GM12878 (cell line): ENCODE measurements at regions not wholly inside any gene's neighbourhood (a gene's known extent, or its start where the extent isn't known, plus 50 kb on each side); places are given as distances from the start of the nearest gene placed in this dataset.
"Not testable (repeated sequence)": the region's sequence is repeated elsewhere in the genome, so short reads cannot be mapped to it uniquely, and the experiment has no call there.

Experiments
- ATAC-seq: fragments of 200-7000 bp; cut with Tn5 transposase; 3 replicates; pipeline ENCODE4 v1.9.1; 2020; ENCODE audit warnings: mild to moderate bottlenecking, moderate library complexity
- BruUV-seq: library from RNA; stranded (reverse); fragments of 400-500 nt; replicated peaks from 2 replicates; lab custom pipeline; 2021; lab: Mats Ljungman, UMichigan
- CTCF ChIA-PET: fragments of 300-600 bp; sonication (Branson Sonifier 250); formaldehyde crosslinking; extraction: SDS; loops from one replicate; lab custom pipeline; 2021; ENCODE audit warnings: inconsistent platforms; lab: Yijun Ruan, JAX
- POLR2A ChIA-PET: fragments of 350-600 bp; formaldehyde crosslinking; extraction: SDS; loops from one replicate; lab custom pipeline; 2021; ENCODE audit warnings: inconsistent platforms; lab: Charles Lee
- RAD21 ChIA-PET: fragments of 300-600 bp; sonication (Branson Sonifier 250); formaldehyde crosslinking; loops from one replicate; lab custom pipeline; 2023; ENCODE audit warnings: antibody characterized with exemption; ENCODE audit not compliant: unreplicated experiment; lab: Charles Lee
- SMC1A ChIA-PET: fragments of 300-600 bp; sonication (Branson Sonifier 250); formaldehyde crosslinking; loops from one replicate; lab custom pipeline; 2023; ENCODE audit not compliant: unreplicated experiment, uncharacterized antibody; lab: Charles Lee
- DNase-seq: peaks from one replicate; pipeline ENCODE4 v3.0.0-alpha.2; 2011; ENCODE audit warnings: low read depth, low spot score
- FAIRE-seq: peaks from 3 replicates; lab custom pipeline; 2011; peaks lifted over from hg19 to GRCh38; lab: Jason Lieb, UNC
- H2AFZ ChIP-seq: 2 replicates; pipeline ENCODE4 v1.6.0; 2011; ENCODE audit warnings: low read depth, low read length, control low read depth; ENCODE audit not compliant: control insufficient read depth
- H3K27ac ChIP-seq: 2 replicates; pipeline ENCODE4 v1.5.1; 2011; ENCODE audit warnings: control low read depth; ENCODE audit not compliant: control insufficient read depth, insufficient read depth
- H3K27me3 ChIP-seq, 2 experiments: replicated peaks in 1 of 2; 2 replicates each; pipeline versions ENCODE4 v1.6.0 to v1.6.1; 2011; ENCODE audit warnings: low read length in 1 of 2; ENCODE audit not compliant: control insufficient read depth in 2 of 2, insufficient read depth in 2 of 2
- H3K36me3 ChIP-seq, 2 experiments: 2 replicates each; pipeline ENCODE4 v1.5.1; 2011; ENCODE audit warnings: low read length in 1 of 2; ENCODE audit not compliant: control insufficient read depth in 2 of 2, insufficient read depth in 2 of 2
- H3K4me1 ChIP-seq: 2 replicates; pipeline ENCODE4 v1.6.1; 2011; ENCODE audit warnings: mild to moderate bottlenecking, low read length, moderate library complexity, mixed read lengths; ENCODE audit not compliant: control insufficient read depth, insufficient read depth
- H3K4me2 ChIP-seq: 2 replicates; pipeline ENCODE4 v1.6.0; 2011; ENCODE audit warnings: control low read depth; ENCODE audit not compliant: control insufficient read depth, insufficient read depth
- H3K4me3 ChIP-seq: fragments of 200-600 bp; sonication (generic); 2 replicates; pipeline ENCODE4 v1.5.1; 2016
- H3K79me2 ChIP-seq: 2 replicates; pipeline ENCODE4 v1.6.0; 2011; ENCODE audit warnings: low read length; ENCODE audit not compliant: control insufficient read depth, insufficient read depth
- H3K9ac ChIP-seq: 2 replicates; pipeline ENCODE4 v1.8.0; 2011; ENCODE audit warnings: low read length, control low read depth, mixed read lengths; ENCODE audit not compliant: control insufficient read depth, insufficient read depth
- H3K9me3 ChIP-seq: replicated peaks from 3 replicates; pipeline ENCODE4 v1.5.1; 2011; ENCODE audit warnings: mild to moderate bottlenecking, low read length; ENCODE audit not compliant: control insufficient read depth, insufficient read depth
- H4K20me1 ChIP-seq: 2 replicates; pipeline ENCODE4 v1.6.0; 2011; ENCODE audit not compliant: control insufficient read depth, insufficient read depth
- FOXK2 ChIP-seq: fragments of 450-650 bp; IDR thresholded peaks from 2 replicates; pipeline ENCODE4 v1.6.1; 2017; ENCODE audit warnings: mild to moderate bottlenecking, moderate library complexity
- MTA3 ChIP-seq: IDR thresholded peaks from 2 replicates; pipeline ENCODE4 v1.6.1; 2012; ENCODE audit warnings: low read length, inconsistent platforms, borderline replicate concordance
- NR2F1 ChIP-seq: fragments of 450-650 bp; conservative IDR thresholded peaks from 2 replicates; pipeline ENCODE4 v1.6.1; 2017; ENCODE audit warnings: mild to moderate bottlenecking
- RUNX3 ChIP-seq: IDR thresholded peaks from 2 replicates; pipeline ENCODE4 v1.6.1; 2012; ENCODE audit warnings: low read length, inconsistent platforms
- SUPT20H ChIP-seq: IDR thresholded peaks from 2 replicates; pipeline ENCODE4 v1.6.1; 2011; ENCODE audit warnings: low read depth, mild to moderate bottlenecking, low read length, moderate library complexity, borderline replicate concordance; ENCODE audit not compliant: control insufficient read depth
- SUZ12 ChIP-seq: fragments of 200-600 bp; sonication (generic); IDR thresholded peaks from one replicate; pipeline ENCODE4 v1.6.1; 2018; ENCODE audit warnings: antibody characterized with exemption, mild to moderate bottlenecking; ENCODE audit not compliant: unreplicated experiment
- TARDBP ChIP-seq: IDR thresholded peaks from 2 replicates; pipeline ENCODE4 v1.6.1; 2016; ENCODE audit warnings: borderline replicate concordance
- WGBS: methylation state at CpG from one replicate; pipeline ENCODE4 v1.1.6; 2016; ENCODE audit warnings: low lambda C conversion rate; ENCODE audit not compliant: insufficient replicate concordance, insufficient coverage; ENCODE audit errors: missing lambda C conversion rate; 5-methylcytosine and 5-hydroxymethylcytosine counted together
- in situ Hi-C: fragments of 300-500 bp; cut with MboI; formaldehyde crosslinking; loops from 9 replicates; pipeline ENCODE4 v1.14.3; 2018; ENCODE audit warnings: mixed read lengths
- intact Hi-C: fragments of 100-400 bp; cut with micrococcal nuclease; formaldehyde crosslinking; loops from one replicate; pipeline ENCODE4 v1.14.2; 2022; ENCODE audit not compliant: unreplicated experiment
- TF ChIP-seq, protein P1 (sequence below): IDR thresholded peaks from 2 replicates; pipeline ENCODE4 v1.6.1; 2011; ENCODE audit warnings: low read depth, low read length, improper control_type of control experiment, borderline replicate concordance
- TF ChIP-seq, protein P2 (sequence below): IDR thresholded peaks from 2 replicates; pipeline ENCODE4 v1.6.1; 2011; ENCODE audit warnings: borderline replicate concordance, low read depth, mild to moderate bottlenecking, moderate library complexity, mixed read lengths, low read length; ENCODE audit not compliant: insufficient read depth; ENCODE audit errors: extremely low read length
- TF ChIP-seq, protein P3 (sequence below): IDR thresholded peaks from 2 replicates; pipeline ENCODE4 v1.6.1; 2011; ENCODE audit warnings: mild to moderate bottlenecking, low read depth, low read length, moderate library complexity; ENCODE audit not compliant: insufficient replicate concordance

GRCh38 chr11:43177975-43178374 lies 133.8 kb upstream of the API5 start:
- DNase-seq (no peak), ATAC-seq (no peak), FAIRE-seq (no peak)
- in situ Hi-C loops (no loop called here), intact Hi-C loops (no loop called here)
- POLR2A ChIA-PET = no interaction called here
- Histone ChIP-seq H3K4me3 (no peak overlapping the region), H3K9me3 (no peaks in the 10 kb centered on the region), H3K27ac (no peak overlapping the region), H3K4me2 (no peak overlapping the region), H4K20me1 (no peaks in the 10 kb centered on the region), H2AFZ (no peak overlapping the region), H3K36me3 (no peaks in the 10 kb centered on the region), H3K79me2 (no peaks in the 10 kb centered on the region), H3K9ac (no peak overlapping the region), H3K27me3 (no peaks in the 10 kb centered on the region), H3K4me1 (no peaks in the 10 kb centered on the region)
- RAD21 ChIA-PET = no interaction called here
- SMC1A ChIA-PET = interaction anchor here (1.1 kb wide), 1 partner anchor 12 kb away, joined by 4 read pairs; no protein-coding TSS in a partner anchor
- no TSS peak for BruUV-seq
- CTCF ChIA-PET = interaction anchor here (0.8 to 1.7 kb wide), 2 partner anchors 10 to 74 kb away, joined by 3 read pairs; no protein-coding TSS in a partner anchor
- TF ChIP-seq, protein P1, sequence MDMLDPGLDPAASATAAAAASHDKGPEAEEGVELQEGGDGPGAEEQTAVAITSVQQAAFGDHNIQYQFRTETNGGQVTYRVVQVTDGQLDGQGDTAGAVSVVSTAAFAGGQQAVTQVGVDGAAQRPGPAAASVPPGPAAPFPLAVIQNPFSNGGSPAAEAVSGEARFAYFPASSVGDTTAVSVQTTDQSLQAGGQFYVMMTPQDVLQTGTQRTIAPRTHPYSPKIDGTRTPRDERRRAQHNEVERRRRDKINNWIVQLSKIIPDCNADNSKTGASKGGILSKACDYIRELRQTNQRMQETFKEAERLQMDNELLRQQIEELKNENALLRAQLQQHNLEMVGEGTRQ = no peak
- TF ChIP-seq, protein P2, sequence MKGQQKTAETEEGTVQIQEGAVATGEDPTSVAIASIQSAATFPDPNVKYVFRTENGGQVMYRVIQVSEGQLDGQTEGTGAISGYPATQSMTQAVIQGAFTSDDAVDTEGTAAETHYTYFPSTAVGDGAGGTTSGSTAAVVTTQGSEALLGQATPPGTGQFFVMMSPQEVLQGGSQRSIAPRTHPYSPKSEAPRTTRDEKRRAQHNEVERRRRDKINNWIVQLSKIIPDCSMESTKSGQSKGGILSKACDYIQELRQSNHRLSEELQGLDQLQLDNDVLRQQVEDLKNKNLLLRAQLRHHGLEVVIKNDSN = no peak
- TF ChIP-seq SUZ12 (no peak), RUNX3 (no peak), TARDBP (no peak), NR2F1 (no peak), SUPT20H (no peak), MTA3 (no peak), FOXK2 (no peak)
- TF ChIP-seq, protein P3, sequence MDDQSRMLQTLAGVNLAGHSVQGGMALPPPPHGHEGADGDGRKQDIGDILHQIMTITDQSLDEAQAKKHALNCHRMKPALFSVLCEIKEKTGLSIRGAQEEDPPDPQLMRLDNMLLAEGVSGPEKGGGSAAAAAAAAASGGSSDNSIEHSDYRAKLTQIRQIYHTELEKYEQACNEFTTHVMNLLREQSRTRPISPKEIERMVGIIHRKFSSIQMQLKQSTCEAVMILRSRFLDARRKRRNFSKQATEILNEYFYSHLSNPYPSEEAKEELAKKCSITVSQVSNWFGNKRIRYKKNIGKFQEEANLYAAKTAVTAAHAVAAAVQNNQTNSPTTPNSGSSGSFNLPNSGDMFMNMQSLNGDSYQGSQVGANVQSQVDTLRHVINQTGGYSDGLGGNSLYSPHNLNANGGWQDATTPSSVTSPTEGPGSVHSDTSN = no peak
- WGBS = 40% methylated on average over 3 of the region's 3 CpGs

DNA sequence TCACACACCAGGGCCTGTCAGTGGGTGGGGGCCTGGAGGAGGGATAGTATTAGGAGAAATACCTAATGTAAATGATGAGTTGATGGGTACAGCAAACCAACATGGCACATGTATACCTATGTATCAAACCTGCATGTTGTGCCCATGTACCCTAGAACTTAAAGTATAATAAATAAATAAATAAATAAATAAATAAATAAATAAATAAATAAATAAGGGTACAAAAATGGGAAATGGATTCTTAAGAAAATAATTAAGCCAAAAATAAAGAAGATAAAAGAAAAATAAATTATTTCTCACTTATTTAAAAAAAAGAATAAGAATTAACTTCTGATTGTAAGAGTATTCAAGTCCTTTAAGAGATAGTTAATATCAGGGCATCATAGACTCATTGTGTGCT lies 117.3 kb upstream of the API5 start:
- RAD21 ChIA-PET, SMC1A ChIA-PET, H3K4me1 ChIP-seq, H3K4me3 ChIP-seq, DNase-seq, BruUV-seq, FAIRE-seq, CTCF ChIA-PET, H4K20me1 ChIP-seq, H3K27ac ChIP-seq, H2AFZ ChIP-seq, H3K9ac ChIP-seq, H3K9me3 ChIP-seq, ATAC-seq, POLR2A ChIA-PET, intact Hi-C loops, H3K79me2 ChIP-seq, in situ Hi-C loops, H3K4me2 ChIP-seq, H3K36me3 ChIP-seq, H3K27me3 ChIP-seq: not testable (repeated sequence)
